Parathyroid adenoma (tissue), 2 donors: ENCODE measurements at regions not wholly inside any gene's neighbourhood (a gene's known extent, or its start where the extent isn't known, plus 50 kb on each side); places are given as distances from the start of the nearest gene placed in this dataset.

Experiments used
- H2AFZ ChIP-seq: fragments of 300-600 bp; sonication (generic); one replicate; pipeline ENCODE4 v1.7.0; 2017; ENCODE audit warnings: antibody characterized with exemption, mild to moderate bottlenecking
- H3K27ac ChIP-seq: fragments of 300-600 bp; sonication (generic); one replicate; pipeline ENCODE4 v1.7.0; 2017
- H3K27me3 ChIP-seq: fragments of 300-600 bp; sonication (generic); one replicate; pipeline ENCODE4 v1.7.0; 2017; ENCODE audit warnings: low read length; ENCODE audit not compliant: control insufficient read depth, insufficient read depth
- H3K36me3 ChIP-seq: fragments of 300-600 bp; sonication (generic); one replicate; pipeline ENCODE4 v1.7.0; 2017; ENCODE audit warnings: low read length; ENCODE audit not compliant: control insufficient read depth, insufficient read depth
- H3K4me1 ChIP-seq: fragments of 300-600 bp; sonication (generic); one replicate; pipeline ENCODE4 v1.7.0; 2017; ENCODE audit warnings: control low read depth
- H3K4me2 ChIP-seq: fragments of 300-600 bp; sonication (generic); one replicate; pipeline ENCODE4 v1.7.0; 2017; ENCODE audit warnings: low read length
- H3K4me3 ChIP-seq: fragments of 300-600 bp; sonication (generic); one replicate; pipeline ENCODE4 v1.7.0; 2017; ENCODE audit warnings: low read depth, low read length
- H3K79me2 ChIP-seq: fragments of 300-600 bp; sonication (generic); one replicate; pipeline ENCODE4 v1.7.0; 2017; ENCODE audit warnings: control low read depth
- H3K9ac ChIP-seq: fragments of 300-600 bp; sonication (generic); one replicate; pipeline ENCODE4 v1.7.0; 2017; ENCODE audit warnings: mild to moderate bottlenecking
- H3K9me3 ChIP-seq: fragments of 300-600 bp; sonication (generic); one replicate; pipeline ENCODE4 v1.7.0; 2017; ENCODE audit warnings: low read length; ENCODE audit not compliant: control insufficient read depth
- TF ChIP-seq, protein P1 (sequence below): fragments of 300-600 bp; sonication (generic); IDR thresholded peaks from one replicate; pipeline ENCODE4 v1.7.0; 2017; ENCODE audit warnings: antibody characterized with exemption, mild to moderate bottlenecking
- donor health status: primary hyperparathyroidism.

DNA sequence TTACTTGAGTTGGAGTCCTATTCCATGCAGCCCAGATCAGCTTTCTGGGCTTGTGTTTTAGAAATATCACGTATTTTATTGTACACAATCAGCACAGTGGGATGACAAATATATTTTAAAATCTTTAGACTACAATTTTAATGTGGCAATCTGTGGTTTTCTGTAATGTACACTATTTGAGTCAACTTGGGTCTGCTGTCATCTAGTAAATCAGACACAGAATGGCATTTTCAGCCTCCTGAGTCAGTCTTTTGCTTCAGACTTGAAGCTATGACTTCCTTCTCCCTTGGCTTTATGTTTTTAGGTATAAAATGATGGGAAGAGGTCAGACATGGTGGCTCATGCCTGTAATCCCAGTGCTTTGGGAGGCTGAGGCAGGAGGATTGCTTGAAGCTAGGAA, 232.1 kb downstream of the NECTIN3 start:
- H3K27ac ChIP-seq, result no peak overlapping the region
- no peak overlapping the region for H2AFZ ChIP-seq
- H3K9ac ChIP-seq, result no peak overlapping the region
- no peaks in the 10 kb centered on the region for H3K79me2 ChIP-seq
- no peak overlapping the region for H3K4me2 ChIP-seq
- TF ChIP-seq, protein P1, sequence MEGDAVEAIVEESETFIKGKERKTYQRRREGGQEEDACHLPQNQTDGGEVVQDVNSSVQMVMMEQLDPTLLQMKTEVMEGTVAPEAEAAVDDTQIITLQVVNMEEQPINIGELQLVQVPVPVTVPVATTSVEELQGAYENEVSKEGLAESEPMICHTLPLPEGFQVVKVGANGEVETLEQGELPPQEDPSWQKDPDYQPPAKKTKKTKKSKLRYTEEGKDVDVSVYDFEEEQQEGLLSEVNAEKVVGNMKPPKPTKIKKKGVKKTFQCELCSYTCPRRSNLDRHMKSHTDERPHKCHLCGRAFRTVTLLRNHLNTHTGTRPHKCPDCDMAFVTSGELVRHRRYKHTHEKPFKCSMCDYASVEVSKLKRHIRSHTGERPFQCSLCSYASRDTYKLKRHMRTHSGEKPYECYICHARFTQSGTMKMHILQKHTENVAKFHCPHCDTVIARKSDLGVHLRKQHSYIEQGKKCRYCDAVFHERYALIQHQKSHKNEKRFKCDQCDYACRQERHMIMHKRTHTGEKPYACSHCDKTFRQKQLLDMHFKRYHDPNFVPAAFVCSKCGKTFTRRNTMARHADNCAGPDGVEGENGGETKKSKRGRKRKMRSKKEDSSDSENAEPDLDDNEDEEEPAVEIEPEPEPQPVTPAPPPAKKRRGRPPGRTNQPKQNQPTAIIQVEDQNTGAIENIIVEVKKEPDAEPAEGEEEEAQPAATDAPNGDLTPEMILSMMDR, result no peak
- H3K9me3 ChIP-seq, result no peaks in the 10 kb centered on the region
- H3K27me3 ChIP-seq, result no peaks in the 10 kb centered on the region
- H3K36me3 ChIP-seq, result no peaks in the 10 kb centered on the region
- H3K4me1 ChIP-seq, result no peaks in the 10 kb centered on the region
- no peak overlapping the region for H3K4me3 ChIP-seq

DNA sequence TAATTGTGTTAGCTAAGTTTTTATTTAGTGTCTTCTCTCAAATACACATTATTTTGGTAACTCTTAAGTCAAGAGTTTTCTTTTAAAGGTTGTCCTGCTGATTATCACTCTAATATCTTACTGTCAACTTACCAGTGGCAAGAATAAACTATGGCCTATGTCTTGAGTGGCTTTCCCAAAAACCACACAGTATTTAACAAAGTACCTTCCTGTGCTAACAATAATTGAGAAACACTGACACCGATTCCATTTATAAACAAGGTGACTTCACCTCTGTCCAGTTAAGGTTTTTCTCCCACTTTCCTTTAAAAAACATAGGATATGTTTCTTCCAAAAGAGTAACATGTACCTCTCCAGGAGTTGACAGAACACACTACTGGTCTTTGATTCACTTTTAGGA, 234.3 kb upstream of the CD96 start:
- Histone ChIP-seq H3K4me1 (no peaks in the 10 kb centered on the region), H2AFZ (no peak overlapping the region), H3K27ac (no peak overlapping the region), H3K36me3 (no peaks in the 10 kb centered on the region), H3K79me2 (no peaks in the 10 kb centered on the region), H3K9me3 (no peaks in the 10 kb centered on the region), H3K27me3 (no peaks in the 10 kb centered on the region), H3K4me2 (no peak overlapping the region), H3K4me3 (no peak overlapping the region), H3K9ac (no peak overlapping the region)
- TF ChIP-seq, protein P1, result no peak

DNA sequence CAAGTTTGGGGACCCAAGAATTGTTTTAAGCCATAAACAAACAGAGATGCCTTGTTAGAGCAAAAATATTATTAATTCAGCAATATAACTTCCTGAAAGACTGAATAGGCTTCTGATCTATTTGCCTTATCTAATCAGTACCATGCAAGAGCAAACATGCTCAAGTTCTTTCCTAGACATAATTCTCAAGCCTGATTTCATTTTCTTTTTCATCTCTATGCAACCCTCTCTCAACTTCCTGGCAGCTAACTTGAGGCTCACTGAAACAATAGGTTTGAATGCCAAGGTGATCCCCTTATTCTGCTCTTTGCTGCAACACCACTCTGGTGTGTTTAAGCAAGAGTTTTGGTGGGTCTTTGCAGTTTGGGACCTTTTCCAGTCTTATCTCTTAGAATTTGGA, 230.9 kb upstream of the CD96 start:
- Histone ChIP-seq H3K9me3 (no peaks in the 10 kb centered on the region), H3K4me3 (no peak overlapping the region), H3K9ac (no peak overlapping the region), H3K4me2 (no peak overlapping the region), H3K36me3 (no peaks in the 10 kb centered on the region), H3K27me3 (no peaks in the 10 kb centered on the region), H3K4me1 (no peaks in the 10 kb centered on the region), H3K27ac (no peak overlapping the region), H3K79me2 (no peaks in the 10 kb centered on the region), H2AFZ (no peak overlapping the region)
- TF ChIP-seq, protein P1, result no peak

DNA sequence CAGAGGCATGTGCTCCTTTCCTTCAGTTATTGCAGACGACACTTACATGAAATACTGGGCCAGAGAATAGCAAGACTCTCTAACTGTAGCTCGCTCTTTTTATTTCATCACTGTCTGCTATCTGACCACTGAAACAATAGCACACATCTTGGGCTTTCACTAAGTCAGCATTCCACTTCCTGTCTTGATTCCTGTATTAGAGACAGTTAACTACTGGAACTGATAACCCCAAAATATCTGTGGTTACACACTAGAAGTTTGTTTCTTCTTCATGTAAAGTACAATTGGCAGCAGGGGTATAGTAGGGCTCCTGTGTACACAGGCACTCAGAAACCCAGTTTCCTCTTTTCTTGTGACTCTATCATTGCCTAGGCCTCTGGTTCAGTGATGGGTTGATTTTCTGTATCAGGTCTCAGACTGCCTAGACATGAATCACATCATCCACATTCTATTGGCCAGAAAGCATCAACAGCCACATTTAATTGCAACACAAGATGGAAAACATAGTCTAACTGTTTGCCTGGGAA, 230.2 kb upstream of the CD96 start:
- Histone ChIP-seq H3K36me3 (no peaks in the 10 kb centered on the region), H3K9me3 (no peaks in the 10 kb centered on the region), H2AFZ (no peak overlapping the region), H3K27me3 (no peaks in the 10 kb centered on the region), H3K4me3 (no peak overlapping the region), H3K79me2 (no peaks in the 10 kb centered on the region), H3K4me2 (no peak overlapping the region), H3K4me1 (no peaks in the 10 kb centered on the region), H3K27ac (no peak overlapping the region), H3K9ac (no peak overlapping the region)
- TF ChIP-seq, protein P1, result no peak

DNA sequence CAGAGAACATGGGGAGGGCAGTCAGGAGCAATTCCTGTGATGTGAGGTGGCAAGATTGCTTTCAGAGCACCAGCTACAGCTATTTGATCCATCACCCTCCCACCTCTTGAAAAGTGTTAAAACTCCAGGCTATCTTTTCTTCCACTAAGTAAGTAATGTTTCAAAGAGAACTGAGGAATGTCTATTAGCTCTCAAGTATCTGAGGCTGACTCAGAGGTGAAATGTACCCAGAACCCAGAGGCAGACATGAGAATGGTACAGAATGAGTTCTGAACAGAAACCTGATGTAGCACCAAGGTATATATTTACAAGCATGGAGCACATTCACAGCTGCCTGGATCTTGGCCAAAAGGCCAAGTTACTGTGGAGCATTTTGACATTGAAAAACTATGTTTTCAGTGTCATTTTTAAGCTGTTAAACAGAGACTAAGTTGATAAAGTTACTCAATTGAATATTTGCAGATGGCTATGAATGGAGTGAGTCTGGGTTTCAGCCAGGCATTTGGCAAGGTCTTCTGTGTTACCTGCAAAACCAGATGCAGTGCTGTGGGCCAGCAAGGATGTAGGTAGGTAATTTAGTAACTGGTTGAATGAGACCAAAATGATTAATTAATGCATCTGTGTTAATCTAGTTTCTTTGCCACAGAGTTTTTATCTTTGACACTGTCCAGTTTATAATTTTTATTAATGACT, 227.7 kb upstream of the CD96 start:
- no peaks in the 10 kb centered on the region for H3K27me3 ChIP-seq
- H3K79me2 ChIP-seq, result no peaks in the 10 kb centered on the region
- H3K4me1 ChIP-seq, result no peaks in the 10 kb centered on the region
- no peak overlapping the region for H3K4me2 ChIP-seq
- H3K27ac ChIP-seq, result no peak overlapping the region
- no peak overlapping the region for H2AFZ ChIP-seq
- TF ChIP-seq, protein P1, result no peak
- no peak overlapping the region for H3K9ac ChIP-seq
- H3K36me3 ChIP-seq, result no peaks in the 10 kb centered on the region
- H3K9me3 ChIP-seq, result no peaks in the 10 kb centered on the region
- no peak overlapping the region for H3K4me3 ChIP-seq
